Renal pelvis (tissue), 1 donor: ENCODE measurements at regions not wholly inside any gene's neighbourhood (a gene's known extent, or its start where the extent isn't known, plus 50 kb on each side); places are given as distances from the start of the nearest gene placed in this dataset.

Source experiments
- DNase-seq: peaks from one replicate; pipeline ENCODE4 v3.0.0-alpha.2; 2013

DNA sequence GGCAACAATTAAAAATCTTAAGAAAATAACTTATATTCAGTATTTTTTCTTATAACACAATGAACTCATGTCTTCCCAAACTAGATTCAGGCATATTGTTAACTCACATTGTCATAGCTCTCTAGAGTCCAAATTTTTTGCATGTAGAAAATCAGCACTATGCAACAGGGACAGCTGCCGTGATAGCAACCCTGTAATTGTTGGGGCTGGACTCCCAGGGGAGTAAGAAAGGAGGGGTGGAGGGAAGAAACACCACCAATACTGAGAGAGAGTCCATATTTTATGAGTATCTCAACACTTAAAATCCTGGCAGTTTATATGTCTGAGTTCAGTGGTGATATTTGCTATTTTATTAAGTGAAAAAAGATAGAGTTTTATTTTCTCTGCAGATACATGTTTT is 89.6 kb upstream of the HS3ST5 start:
- DNase-seq: no peak

DNA sequence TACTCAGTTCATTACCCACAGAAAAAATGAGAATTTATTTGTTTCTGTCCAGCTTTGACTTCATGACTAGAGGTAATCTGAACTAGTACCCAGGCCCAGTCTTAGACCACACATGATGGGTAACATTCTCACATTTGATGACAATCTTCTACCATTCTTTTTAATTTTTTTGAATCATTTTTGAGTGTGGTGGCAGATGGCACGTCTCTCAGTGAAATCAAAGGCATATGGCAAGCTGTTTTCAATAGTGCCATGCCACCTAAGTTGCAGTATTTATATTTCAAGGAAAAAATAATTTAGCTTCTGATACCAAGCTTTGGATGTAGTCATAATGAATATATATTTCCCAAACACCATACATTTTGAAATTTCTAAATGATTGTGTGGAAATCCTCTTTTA is 88.8 kb upstream of the HS3ST5 start:
- no peak for DNase-seq

DNA sequence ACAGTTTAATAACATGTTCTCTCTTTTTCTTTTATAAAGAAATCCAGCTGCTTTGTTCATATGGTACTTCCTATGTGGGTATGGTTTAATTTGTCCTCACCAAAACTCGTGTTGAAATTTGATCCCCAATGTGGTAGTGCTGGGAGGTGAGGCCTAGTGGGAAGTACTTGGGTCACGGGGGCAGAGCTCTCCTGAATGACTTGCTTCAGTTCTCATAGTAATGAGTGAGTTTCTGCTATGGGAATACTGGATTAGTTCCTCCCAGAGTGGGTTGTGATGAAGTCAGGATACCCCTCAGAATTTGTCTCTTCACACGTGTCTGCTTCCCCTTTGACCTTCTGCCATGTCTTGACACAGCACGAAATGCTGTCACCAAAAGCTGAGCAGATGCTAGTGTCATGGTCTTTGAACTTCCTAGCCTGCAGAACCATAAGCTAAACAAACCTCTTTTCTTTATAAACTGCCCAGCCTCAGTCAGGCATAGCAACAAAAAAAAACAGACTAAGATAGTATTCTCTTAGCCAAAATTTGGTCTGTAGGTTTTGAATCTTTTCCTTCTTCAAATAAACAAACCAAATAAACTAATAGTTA is 87.8 kb upstream of the HS3ST5 start:
- DNase-seq: no peak

DNA sequence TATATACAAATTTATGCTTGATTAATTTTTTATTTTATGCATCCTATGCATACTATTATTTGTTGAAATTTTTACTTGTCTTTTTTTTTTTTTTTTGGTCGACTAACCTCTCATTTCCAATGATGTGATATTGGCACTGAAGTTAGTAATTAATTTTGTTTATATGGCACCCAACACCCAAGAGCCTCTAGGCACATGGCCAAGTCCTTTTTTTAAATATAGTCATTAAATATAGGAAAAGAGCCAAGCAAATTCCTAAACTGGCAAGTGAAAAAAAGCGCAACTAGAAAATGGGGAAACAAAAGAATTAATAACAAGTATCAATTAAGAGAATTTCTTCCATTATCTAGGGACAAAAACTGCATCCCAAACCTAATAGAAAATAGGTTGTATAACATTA is 85.5 kb upstream of the HS3ST5 start:
- no peak for DNase-seq

DNA sequence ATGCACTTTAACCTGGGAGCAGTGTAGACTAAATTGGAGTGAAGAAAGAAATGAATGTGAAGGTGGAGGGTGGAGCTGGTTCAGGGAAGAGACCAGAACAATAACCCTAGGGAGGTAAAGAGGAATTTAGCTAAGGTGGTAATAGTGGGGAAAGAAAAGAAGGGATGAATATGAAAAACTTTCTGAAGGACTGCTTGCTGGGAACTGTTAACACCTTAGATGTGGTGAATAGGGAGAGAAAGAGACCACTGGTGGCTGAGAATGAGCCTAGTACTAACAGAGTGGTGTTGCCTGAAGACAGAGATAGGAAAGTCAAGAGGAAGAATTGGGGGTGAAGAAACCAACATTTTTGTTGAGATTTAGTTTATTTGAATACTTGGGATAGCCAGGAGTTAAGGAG is 78.4 kb upstream of the HS3ST5 start:
- no peak for DNase-seq

DNA sequence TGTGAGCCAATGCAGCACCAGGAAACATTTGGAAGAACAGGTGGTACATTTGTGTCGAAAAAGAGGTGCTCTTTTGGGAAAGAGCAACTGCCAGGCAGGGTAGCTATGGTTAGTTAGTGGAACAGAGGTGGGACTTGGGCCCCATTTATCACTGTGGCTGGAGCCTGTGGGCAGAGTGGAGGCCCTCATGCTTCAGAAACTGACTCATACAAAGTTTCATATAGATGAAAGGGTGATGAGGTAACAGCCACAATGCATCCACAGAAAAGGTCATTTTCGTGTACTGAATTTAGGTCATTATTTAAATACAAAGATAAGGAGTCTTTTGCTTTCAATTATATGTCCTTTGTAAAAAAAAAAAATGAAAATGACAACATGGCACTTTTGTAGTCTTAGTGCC is 76.4 kb upstream of the HS3ST5 start:
- no peak for DNase-seq

DNA sequence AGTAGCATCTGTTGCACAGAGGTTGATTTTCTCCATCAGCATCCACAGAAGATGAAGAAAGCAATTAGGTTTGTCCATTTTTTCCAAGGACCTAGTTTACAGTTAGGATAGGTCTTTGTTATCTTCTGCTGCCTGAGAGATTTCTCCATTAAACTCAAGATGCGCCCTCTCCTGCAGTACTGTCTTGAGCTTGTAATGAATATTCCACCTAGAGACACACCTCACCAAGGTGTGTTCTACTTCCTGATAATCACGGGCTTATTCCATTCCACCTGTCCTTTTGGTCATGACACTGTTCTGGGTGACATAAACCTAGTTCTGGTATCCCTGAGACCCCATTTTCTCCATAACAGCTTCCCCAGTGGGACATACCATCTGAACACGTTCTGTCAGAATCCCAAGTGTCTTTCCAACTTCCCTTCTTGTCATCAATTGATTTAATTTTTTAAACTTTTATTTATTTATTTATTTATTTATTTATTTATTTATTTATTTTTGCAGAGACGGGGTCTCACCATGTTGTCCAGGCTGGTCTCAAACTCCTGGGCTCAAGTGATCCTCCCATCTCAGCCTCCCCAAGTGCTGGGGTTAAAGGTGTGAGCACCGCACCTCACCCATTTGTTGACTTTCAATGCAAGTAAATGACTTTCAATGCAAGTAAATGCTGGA is 75.6 kb upstream of the HS3ST5 start:
- DNase-seq: no peak

DNA sequence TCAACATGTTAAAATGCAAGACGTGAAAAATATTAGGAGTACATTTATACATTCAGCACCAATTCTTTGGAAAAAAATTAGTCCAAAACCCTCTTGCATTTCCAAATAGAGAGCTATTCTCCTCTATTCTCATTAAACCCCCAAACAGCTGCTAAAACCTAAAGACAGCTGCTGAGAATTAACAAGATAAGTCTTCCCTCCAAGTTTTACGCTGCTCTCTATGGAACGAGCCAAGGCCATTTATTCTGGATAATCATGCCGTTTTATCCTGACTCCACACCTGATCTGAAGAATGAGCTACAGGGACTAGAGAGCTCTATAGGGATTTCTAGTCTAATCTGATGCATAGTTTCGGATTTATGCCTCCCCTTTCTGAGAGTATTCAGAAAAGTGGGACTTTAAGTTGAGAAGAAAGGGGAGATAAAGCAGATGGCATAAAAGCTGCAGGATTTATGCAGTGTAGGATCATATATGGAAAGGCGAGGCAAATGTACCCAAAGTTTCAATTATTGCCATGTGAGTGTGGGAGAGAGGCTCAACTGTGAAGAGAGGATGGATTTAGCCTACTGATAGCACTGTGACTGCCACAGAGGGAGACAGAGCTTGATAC is 64.7 kb upstream of the HS3ST5 start:
- DNase-seq: no peak

DNA sequence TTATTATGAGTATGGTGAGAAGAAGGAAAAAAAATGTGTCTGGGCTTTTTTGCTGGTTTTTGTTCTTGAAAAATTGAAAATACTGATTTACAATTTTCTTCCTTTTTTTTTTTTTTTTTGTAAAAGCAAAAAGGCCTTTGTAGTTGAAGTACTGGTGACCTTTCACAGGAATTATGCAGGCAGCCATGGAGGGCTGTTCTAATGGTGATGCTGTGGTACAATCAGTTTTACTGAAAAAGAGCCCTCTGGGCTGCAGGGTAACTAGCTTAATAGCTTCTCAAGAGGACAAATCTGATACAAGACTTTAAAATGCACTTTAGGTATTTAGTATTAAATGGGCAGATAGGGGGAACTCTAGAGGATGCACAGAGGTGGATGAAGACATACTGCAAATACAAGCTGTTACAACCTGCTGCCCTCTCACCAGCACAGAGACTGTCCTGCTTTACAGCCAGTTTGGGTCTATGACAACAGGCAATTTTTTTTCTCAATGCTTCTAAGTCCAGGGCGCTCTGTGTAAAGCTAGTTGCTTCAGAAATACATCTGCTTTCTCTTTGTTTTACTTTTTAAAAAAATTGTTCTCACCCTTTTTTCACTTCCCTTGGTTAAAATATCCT is 61.6 kb upstream of the HS3ST5 start:
- no peak for DNase-seq

DNA sequence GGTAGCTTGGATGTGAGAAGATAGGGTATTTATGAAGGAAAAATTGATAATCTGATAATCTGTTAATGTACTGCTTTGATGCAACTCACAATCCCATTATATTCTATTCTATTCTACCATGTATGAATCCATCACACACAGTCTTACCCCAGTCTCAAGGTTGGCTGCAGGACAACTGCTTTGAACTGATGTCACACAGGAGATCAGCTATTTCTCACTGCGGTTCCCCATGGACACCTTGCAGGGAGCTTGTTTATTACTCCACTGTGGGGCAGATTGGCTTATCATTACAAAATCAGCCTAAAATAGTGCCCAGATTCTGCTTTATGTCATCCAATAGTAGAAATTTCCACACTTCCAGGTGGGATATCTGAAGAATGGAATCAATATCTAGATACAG is 61.0 kb upstream of the HS3ST5 start:
- DNase-seq: no peak

DNA sequence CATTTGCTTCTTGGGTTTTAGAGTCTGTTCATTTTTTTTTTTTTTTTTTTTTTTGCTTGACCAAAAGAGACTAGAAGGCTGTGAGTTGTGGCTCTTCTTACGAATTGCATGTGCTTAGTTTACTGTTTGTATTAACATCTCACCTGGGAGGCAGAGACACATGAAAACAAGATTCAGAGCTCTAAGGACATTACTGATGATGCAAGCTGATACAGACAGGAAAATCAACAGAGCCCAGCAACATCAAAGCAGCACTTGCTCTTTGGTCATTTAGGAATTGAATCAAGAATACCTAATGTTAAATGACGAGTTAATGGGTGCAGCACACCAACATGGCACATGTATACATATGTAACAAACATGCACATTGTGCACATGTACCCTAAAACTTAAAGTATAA is 55.7 kb upstream of the HS3ST5 start:
- DNase-seq: no peak
